HL-60 (cell line): ENCODE measurements at regions not wholly inside any gene's neighbourhood (a gene's known extent, or its start where the extent isn't known, plus 50 kb on each side); places are given as distances from the start of the nearest gene placed in this dataset.

Experiments
- REST ChIP-seq: IDR thresholded peaks from 2 replicates; pipeline ENCODE4 v1.6.1; 2012; ENCODE audit warnings: low read depth; ENCODE audit not compliant: insufficient replicate concordance
- SPI1 ChIP-seq: IDR thresholded peaks from 2 replicates; pipeline ENCODE4 v1.6.1; 2012; ENCODE audit warnings: low read depth, mild to moderate bottlenecking, borderline replicate concordance
- TF ChIP-seq, protein P1 (sequence below): IDR thresholded peaks from one replicate; pipeline ENCODE4 v1.5.1; 2011; ENCODE audit warnings: low read length, control low read depth, inconsistent platforms; ENCODE audit not compliant: insufficient read depth

GRCh38 chr3:72049300-72049699 is 264.4 kb upstream of the PROK2 start:
- TF ChIP-seq, protein P1, sequence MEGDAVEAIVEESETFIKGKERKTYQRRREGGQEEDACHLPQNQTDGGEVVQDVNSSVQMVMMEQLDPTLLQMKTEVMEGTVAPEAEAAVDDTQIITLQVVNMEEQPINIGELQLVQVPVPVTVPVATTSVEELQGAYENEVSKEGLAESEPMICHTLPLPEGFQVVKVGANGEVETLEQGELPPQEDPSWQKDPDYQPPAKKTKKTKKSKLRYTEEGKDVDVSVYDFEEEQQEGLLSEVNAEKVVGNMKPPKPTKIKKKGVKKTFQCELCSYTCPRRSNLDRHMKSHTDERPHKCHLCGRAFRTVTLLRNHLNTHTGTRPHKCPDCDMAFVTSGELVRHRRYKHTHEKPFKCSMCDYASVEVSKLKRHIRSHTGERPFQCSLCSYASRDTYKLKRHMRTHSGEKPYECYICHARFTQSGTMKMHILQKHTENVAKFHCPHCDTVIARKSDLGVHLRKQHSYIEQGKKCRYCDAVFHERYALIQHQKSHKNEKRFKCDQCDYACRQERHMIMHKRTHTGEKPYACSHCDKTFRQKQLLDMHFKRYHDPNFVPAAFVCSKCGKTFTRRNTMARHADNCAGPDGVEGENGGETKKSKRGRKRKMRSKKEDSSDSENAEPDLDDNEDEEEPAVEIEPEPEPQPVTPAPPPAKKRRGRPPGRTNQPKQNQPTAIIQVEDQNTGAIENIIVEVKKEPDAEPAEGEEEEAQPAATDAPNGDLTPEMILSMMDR, result no peak
- no peak for TF ChIP-seq SPI1
- TF ChIP-seq REST, result no peak
